DMS79 (cell line): ENCODE measurements at regions not wholly inside any gene's neighbourhood (a gene's known extent, or its start where the extent isn't known, plus 50 kb on each side); places are given as distances from the start of the nearest gene placed in this dataset.
"Not testable (repeated sequence)": the region's sequence is repeated elsewhere in the genome, so short reads cannot be mapped to it uniquely, and the experiment has no call there.

ENCODE experiments used
- DNase-seq: peaks from one replicate; lab custom pipeline; 2025; lab: John Stamatoyannopoulos, UW

DNA sequence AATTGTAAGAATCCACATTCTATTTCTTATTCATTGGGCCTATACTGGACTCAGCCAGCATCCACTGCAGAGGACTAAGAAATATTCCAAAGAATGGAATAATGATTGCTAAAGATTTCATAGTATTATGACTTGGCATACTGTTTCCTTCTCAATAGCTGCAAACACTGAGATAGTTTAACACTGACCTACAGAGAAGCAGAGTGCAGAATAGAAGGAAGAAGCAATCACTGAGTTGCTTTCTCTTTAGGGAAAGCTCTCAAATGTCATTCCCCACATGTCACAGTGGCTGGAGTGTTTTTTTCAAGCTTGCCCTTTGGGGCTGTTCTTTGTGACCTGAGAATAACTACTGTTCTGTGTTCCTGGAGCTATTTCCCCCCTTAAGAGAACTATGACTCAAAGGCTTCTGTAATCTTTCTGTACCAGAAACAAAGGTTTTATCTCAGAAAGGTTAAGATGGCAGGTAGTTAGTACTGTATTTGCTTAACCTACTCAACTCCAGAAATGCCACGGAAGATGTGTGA is 243.6 kb upstream of the LUZP2 start:
- no peak for DNase-seq

- DNase-seq: no peak
These were observed 232.0 kb upstream of the LUZP2 start for GRCh38 chr11:24264868-24265267.

- DNase-seq: no peak
These were observed 229.8 kb upstream of the LUZP2 start for GRCh38 chr11:24267014-24267413.

DNA sequence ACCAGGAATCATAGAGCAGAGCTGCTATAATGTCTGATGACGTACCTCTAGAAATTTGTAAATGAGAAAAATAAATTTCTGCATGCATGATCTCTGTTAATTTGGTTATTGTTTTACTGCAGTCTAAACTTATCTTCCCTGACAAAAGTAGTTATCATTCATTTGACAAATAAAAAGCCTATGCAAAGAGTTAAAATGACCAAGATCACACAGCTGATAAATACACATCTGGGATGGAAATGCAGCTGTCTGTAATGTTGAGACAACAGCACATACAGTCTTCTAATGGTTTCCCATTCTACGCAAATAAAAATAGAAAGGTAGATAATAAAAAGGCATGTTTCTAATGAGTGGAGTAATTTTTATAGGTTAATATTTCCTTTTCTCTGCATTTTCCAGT is 225.1 kb upstream of the LUZP2 start:
- no peak for DNase-seq

GRCh38 chr11:24274214-24274781 is 222.6 kb upstream of the LUZP2 start:
- DNase-seq: not testable (repeated sequence)

GRCh38 chr11:24286238-24286637 is 210.6 kb upstream of the LUZP2 start:
- no peak for DNase-seq

DNA sequence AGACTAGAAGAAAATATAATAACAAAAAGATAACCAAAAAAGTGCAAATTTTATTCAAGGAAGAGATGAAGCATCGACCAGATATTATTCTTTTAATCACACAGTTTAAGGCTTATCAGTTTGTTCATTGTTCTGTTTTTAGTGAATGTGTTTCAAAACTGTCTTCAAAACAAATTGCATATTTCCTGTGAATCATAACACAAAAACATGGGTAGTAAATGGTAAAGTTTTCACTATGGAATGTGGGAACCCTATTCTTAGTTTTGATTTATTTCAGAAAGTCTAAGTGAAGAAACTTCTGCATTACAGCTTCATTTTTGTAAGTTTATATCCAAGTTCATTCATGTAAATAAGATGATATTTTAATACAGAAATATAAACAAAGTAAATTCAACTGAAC is 207.6 kb upstream of the LUZP2 start:
- DNase-seq: no peak

- DNase-seq: no peak
These were observed 202.9 kb upstream of the LUZP2 start for GRCh38 chr11:24293964-24294363.

DNA sequence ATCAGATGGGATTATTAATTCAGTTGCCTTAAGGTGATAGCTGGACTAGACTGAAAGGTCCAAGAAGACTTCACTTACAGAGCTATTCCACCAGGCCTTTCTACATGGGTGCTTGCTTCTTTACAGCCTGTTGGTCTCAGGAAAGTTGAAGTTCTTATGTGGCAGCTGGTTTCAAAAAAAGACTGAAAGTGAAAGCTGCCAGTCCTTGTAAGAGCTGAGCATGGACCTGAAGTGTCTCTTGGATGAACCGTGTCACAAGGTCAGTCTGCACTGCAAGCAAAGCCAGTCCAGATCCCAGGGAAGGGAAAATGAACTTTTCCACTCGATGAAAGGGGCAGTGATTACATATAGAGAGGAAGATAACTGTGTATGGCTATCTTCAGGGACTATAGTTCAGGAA is 201.5 kb upstream of the LUZP2 start:
- DNase-seq: no peak

- DNase-seq: no peak
These were observed 199.4 kb upstream of the LUZP2 start for GRCh38 chr11:24297461-24297860.

GRCh38 chr11:24298146-24298545 is 198.7 kb upstream of the LUZP2 start:
- no peak for DNase-seq

- DNase-seq: no peak
These were observed 184.9 kb upstream of the LUZP2 start for GRCh38 chr11:24311974-24312373.

DNA sequence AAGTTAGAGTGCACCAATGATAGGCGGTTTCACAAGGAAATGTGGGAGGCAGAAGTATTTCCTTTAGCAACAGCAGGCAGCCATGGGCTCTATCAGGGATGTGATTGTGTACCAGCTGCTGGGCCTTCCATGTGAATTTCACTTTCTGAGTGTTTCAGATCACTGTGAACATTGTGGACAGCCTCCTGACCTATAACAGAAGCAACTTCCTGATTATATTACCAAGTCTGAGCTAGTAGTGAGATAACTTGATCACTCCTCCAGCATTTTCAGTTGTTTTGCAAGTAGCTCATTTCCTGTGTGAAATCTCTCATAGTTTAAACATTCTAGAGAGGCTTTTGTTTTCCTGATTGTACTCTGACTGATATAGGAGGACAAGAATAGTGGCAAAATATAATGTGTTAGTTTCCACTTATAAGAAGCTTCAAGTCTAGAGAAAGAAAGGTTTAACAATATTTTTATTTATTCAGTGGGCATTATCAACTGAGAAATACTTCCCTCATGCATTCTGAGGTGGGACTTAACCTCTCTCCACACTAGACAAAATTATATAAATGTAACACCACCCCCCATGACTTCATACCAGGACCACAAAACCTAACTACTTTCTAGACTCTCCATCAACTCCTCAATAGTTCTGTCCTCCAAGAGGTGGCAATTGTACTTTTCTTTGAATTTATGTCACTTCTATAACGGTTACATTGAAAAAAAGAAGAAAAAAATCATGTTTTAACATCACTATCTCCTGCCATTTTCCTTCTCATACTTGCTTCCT is 184.2 kb upstream of the LUZP2 start:
- no peak for DNase-seq

GRCh38 chr11:24321229-24321628 is 175.6 kb upstream of the LUZP2 start:
- no peak for DNase-seq

DNA sequence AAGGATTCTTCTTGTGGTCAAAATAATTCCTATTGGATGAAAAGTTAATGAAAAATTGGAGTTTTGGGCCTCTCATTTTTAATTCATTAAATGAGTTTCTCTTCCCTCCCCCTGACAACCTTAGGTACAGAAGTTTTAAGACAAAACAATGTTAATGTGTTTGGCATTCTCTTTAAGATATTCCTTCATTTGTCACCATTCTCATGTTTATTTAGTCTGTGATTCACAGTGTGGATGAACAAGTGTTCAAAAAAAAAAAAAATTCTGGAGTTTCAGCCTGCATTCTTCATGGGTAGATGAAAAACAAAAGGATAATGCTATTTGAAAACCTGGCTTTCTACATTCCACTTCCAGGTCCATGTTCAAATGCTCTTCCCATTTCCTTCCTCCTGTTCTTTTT is 172.6 kb upstream of the LUZP2 start:
- no peak for DNase-seq

DNA sequence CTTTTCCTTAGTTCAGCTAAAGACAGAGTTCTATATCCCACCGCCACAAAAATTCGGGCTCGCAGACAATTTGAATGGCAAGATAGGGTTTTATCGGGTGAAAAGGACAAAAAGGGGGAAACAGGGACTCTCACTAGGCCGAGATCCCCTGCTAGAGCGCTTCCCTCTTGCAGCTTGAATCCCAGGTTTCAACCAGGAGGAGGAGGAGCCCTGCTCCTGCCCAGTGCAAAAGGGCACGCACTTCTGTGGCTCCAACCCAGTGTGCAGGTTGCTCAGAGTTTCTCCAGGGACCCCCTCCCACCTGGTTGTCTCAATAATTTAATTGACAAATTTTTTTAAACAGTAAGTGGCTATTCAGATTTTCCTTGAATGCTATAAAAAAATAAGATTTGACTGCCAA is 152.6 kb upstream of the LUZP2 start:
- DNase-seq: no peak

GRCh38 chr11:24348908-24349307 is 147.9 kb upstream of the LUZP2 start:
- no peak for DNase-seq

DNA sequence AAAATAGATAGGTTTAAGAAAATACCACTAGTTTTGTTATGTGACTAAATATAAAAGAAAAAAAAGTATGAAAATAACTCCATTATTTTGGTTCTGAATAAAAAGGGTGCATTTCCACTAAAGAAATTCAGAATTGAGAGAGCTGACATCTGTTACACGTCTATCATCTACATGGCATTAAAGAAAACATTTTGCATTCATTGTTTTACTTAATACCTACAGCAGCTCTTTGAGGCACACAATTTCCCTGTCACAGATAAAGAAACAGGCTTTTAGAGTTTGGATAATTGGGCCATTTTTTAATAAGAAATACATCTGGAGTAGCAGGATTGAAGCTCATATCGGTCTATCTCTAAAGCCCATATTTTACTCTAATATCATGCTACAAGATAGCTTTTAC is 145.7 kb upstream of the LUZP2 start:
- no peak for DNase-seq

DNA sequence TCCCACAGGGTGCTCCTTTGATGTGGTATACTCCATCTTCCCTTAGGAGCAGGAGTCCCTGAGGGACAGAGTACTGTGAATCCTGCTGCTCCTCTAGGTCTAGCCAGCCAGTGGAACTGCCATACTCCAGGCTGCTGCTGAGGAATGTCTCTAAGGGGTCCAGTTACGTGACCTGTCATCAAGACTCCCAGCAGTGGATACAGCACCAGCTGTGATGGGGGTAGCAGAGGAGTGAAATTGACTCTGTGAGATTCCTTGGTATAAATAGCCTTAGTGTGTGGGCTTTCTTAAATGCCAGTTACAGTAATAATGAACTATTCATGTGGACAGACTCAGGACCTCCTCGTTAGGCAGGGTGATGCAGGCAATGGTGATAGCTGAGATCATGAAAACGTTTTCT is 140.4 kb upstream of the LUZP2 start:
- no peak for DNase-seq

DNA sequence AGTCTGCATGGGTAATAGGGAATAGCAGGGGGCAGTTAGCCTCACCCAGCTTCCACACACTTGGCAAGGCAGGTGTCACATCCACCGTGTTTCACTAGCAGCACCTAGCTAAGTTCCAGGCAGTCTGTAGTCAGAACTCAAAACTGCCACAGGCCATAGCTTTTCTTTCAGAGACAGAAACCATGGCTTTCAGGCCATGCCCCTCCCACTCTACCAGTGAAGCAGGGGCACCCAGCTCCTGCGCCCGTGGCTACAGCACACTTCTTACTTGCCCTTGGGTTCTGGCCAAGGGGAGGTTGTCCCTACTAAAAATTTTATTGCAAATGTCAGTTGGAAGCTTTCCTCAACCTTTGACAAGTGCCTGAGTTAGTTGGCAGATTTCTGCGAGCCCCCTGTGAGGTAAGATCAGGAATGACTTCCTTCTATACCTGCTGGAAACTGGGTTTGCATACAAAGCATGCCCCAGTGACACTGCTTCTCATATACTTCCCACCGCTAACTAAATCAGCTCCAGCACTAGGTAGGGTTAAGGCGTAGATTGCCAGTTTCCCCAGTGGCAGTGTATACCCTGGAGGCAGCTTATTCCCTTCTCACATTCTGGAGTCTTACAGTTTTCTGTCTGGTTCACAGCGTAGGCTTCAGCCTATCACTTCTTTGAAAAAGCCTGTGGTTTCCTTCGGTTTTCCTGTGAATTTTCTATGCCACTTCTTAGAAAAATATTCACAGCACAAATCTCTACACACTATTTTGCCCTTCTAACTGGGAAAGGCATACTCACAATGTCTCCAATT is 139.0 kb upstream of the LUZP2 start:
- DNase-seq: no peak

- DNase-seq: no peak
These were observed 124.4 kb upstream of the LUZP2 start for GRCh38 chr11:24372491-24372890.

DNA sequence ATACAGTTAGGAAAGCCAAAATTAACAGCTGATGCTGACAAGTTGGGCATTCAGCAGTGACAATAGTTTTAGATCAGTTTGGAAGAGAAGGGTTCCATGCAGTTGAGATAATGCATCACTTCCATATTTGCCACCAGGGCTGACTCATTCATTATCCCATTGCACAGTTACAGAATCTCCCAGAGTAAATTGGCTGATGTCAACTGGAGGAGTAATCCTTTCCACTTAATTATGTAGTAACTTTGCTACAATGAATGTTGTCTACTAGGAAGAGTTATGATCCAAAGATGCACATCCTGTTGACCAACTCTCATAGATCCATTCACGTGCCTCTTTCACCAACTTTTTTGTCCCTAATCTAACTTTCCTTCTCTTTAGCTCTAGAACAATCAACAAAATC is 123.3 kb upstream of the LUZP2 start:
- no peak for DNase-seq

DNA sequence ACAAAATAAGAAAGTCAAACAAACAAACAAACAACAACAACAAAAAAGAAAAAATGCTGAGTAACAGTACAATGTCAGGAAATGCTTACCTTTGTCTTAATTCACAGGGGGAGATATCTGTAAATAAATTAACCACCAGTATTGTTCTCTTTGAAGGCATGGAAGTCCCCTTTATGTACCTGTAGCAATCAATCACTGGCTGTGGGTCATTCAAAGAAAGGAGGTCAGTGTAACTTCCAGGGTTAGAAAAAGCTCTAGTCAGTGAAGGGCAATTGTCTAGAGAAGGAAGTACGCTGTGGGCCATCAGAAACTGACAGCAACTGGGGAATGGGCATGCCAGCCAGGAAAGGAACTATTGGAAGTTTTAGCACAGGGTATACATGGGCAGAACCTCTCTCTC is 121.5 kb upstream of the LUZP2 start:
- no peak for DNase-seq
